ENCODE measurements at regions not wholly inside any gene's neighbourhood (a gene's known extent, or its start where the extent isn't known, plus 50 kb on each side); places are given as distances from the start of the nearest gene placed in this dataset.

GRCh38 chr7:91683823-91684222, 196.7 kb downstream of the MTERF1 start (continued):
- no peak for TF ChIP-seq ZNF395 (CRISPR knock-in tag; IDR thresholded peaks at IDR 0.05)
- TF ChIP-seq ARID4B (CRISPR knock-in tag; IDR thresholded peaks at IDR 0.05) = no peak
- no peak for TF ChIP-seq ZNF407 (IDR thresholded peaks at IDR 0.05; ENCODE audit: low read depth)
